Right lobe of liver (tissue), 6 donors: ENCODE measurements at regions not wholly inside any gene's neighbourhood (a gene's known extent, or its start where the extent isn't known, plus 50 kb on each side); places are given as distances from the start of the nearest gene placed in this dataset.

Experiments
- ATAC-seq, 4 donors: fragments of 200-7000 bp; cut with Tn5 transposase; one replicate each; pipeline ENCODE4 v1.9.1; 2020; ENCODE audit warnings: mild to moderate bottlenecking in 4 of 4, moderate library complexity in 4 of 4
- DNase-seq, 3 donors: peaks; one replicate each; pipeline ENCODE4 v3.0.0-alpha.2; 2020
- H3K27ac ChIP-seq, 3 donors: fragments of 200-600 bp; one replicate each; pipeline ENCODE4 v1.8.0; 2022
- H3K27me3 ChIP-seq, 2 donors: fragments of 200-600 bp; one replicate each; pipeline ENCODE4 v1.8.0; 2022
- H3K36me3 ChIP-seq, 4 donors: fragments of 200-600 bp; sonication (generic) in 1 of 4; one replicate each; pipeline versions ENCODE4 v1.5.1 to v1.8.0; 2017 to 2022; ENCODE audit warnings: control low read depth in 1 of 4
- H3K4me1 ChIP-seq, 4 donors: fragments of 200-600 bp; sonication (generic) in 1 of 4; one replicate each; pipeline versions ENCODE4 v1.5.1 to v1.8.0; 2017 to 2022; ENCODE audit warnings: control low read depth in 1 of 4
- H3K4me3 ChIP-seq, 3 donors: fragments of 200-600 bp; one replicate each; pipeline ENCODE4 v1.8.0; 2022
- H3K9me3 ChIP-seq, 4 donors: fragments of 200-600 bp; sonication (generic) in 1 of 4; one replicate each; pipeline versions ENCODE4 v1.5.1 to v1.8.0; 2017 to 2022; ENCODE audit warnings: control low read depth in 1 of 4
- POLR2A ChIP-seq: fragments of 450-650 bp; IDR thresholded peaks from one replicate; pipeline ENCODE4 v1.6.1; 2017; ENCODE audit warnings: antibody characterized with exemption, mild to moderate bottlenecking
- WGBS: methylation state at CpG from one replicate; pipeline ENCODE4 v1.1.6; 2018; ENCODE audit warnings: low coverage, low lambda C conversion rate; ENCODE audit not compliant: insufficient coverage; ENCODE audit errors: missing lambda C conversion rate; 5-methylcytosine and 5-hydroxymethylcytosine counted together
- intact Hi-C, 2 donors: fragments of 100-400 bp; cut with DNase I; formaldehyde crosslinking; loops; one replicate each; pipeline versions ENCODE4 v1.11.2 to v1.14.1; 2022
- TF ChIP-seq, protein P1 (sequence below), 4 donors: fragments of 200-600 bp in 3 of 4; fragments of 450-650 bp in 1 of 4; IDR thresholded peaks; one replicate each; pipeline versions ENCODE4 v1.5.1 to v1.8.0; 2016 to 2022; ENCODE audit warnings: antibody characterized with exemption in 4 of 4, mild to moderate bottlenecking in 2 of 4
- donor health status: DM: no; HTN: yes; CAD: no.
- donor health status: DM: no; HTN: no; CAD: no.
- donor health status: DM: no; HTN: no; CAD: no.
- donor health status: DM: no; HTN: yes; CAD: no.
- donor health status: DM: no; HTN: yes; CAD: no.

DNA sequence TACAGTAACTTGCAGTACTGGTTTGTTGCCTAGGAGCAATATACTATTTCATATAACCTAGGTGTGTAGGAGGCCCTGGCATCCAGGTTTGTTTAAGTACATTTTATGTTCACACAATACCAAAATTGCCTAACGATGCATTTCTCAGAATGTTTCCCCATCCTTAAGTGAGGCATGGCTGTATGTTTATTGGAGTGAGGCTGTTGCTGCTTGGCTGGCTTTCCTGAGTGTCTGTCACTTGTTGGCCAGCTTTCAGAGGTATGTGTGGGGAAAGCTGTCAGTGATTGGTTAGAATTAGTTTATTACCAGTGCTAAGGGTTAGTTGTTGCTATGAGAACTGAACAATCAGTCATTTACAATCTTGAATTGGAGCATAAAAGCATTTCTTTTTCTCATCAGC, 154.1 kb upstream of the CDH12 start:
- DNase-seq: no peak
- Histone ChIP-seq H3K27me3 (no peaks in the 10 kb centered on the region), H3K9me3 (no peaks in the 10 kb centered on the region), H3K4me1 (no peaks in the 10 kb centered on the region), H3K27ac (no peak overlapping the region), H3K36me3 (no peaks in the 10 kb centered on the region), H3K4me3 (no peak overlapping the region)
- intact Hi-C loops: no loop called here
- ATAC-seq: no peak
- TF ChIP-seq, protein P1, sequence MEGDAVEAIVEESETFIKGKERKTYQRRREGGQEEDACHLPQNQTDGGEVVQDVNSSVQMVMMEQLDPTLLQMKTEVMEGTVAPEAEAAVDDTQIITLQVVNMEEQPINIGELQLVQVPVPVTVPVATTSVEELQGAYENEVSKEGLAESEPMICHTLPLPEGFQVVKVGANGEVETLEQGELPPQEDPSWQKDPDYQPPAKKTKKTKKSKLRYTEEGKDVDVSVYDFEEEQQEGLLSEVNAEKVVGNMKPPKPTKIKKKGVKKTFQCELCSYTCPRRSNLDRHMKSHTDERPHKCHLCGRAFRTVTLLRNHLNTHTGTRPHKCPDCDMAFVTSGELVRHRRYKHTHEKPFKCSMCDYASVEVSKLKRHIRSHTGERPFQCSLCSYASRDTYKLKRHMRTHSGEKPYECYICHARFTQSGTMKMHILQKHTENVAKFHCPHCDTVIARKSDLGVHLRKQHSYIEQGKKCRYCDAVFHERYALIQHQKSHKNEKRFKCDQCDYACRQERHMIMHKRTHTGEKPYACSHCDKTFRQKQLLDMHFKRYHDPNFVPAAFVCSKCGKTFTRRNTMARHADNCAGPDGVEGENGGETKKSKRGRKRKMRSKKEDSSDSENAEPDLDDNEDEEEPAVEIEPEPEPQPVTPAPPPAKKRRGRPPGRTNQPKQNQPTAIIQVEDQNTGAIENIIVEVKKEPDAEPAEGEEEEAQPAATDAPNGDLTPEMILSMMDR (IDR thresholded peaks at IDR 0.05): no peak
- no peak for TF ChIP-seq POLR2A
- 63% methylated on average over 1 of the region's 1 CpG for WGBS

DNA sequence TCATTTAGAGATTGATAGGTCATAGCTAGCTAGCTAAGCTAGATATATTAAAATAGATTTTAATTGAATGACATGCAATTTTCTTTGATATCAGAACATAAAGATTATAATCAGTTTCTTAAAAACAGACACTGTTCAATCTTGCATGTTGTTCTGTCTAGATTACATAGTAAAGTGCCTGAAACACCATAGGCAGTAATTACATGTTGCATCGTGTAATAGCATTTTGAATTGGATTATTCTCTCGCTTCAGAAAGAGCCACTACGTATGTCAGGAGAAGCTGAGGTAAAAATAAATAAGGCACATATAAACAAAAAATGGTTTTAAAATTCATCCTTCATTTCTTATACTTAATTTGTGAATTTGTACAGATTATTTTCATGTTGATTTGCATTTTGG, 148.0 kb upstream of the CDH12 start:
- WGBS: 85% methylated on average over 3 of the region's 3 CpGs
- intact Hi-C loops: no loop called here

DNA sequence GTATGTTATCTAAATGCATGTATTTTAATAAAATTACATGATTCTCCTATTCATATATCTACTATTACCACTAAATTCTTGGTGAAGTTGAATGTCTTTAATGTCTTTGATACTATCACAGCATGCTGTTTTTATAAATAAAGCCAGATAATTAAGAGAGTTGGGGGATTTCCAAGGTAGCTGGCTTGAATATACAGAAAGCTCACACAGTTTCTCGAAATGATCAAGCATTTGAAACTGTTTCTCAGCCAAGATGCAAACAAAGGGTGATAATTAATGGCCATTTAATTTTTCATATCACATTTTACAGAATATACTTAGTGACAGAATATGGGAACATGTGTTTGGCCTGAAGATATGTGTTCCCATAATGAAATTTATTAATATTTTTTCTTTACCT, 145.6 kb upstream of the CDH12 start:
- TF ChIP-seq, protein P1 (IDR thresholded peaks at IDR 0.05): no peak
- no peak for TF ChIP-seq POLR2A

More for the DNA sequence above, 148.0 kb upstream of the CDH12 start:
- Histone ChIP-seq H3K9me3 (no peaks in the 10 kb centered on the region), H3K36me3 (no peaks in the 10 kb centered on the region), H3K4me3 (no peak overlapping the region), H3K27ac (no peak overlapping the region), H3K4me1 (no peaks in the 10 kb centered on the region), H3K27me3 (no peaks in the 10 kb centered on the region)
- TF ChIP-seq, protein P1 (IDR thresholded peaks at IDR 0.05): no peak
- no peak for TF ChIP-seq POLR2A
- no peak for ATAC-seq
- DNase-seq: no peak

DNA sequence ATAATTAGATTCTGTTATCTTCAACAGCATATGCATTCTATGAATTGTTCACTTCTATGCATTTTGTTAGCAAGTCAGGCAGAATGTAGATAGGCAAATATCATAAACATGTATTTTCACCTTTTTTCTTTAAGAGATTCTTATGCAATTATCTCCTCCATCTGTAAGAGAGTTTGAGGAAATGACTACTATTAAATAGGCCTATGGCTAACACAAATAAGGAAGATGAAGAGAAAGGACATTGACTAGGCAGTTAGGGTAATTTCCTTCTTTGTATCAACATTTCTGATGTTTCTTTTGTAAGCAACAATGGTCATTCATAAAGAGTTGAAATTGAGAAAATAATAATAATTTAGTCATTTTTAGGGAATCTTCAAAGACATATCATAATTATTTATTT, 145.2 kb upstream of the CDH12 start:
- H3K9me3 ChIP-seq: no peaks in the 10 kb centered on the region
- TF ChIP-seq, protein P1 (IDR thresholded peaks at IDR 0.05): no peak
- H3K4me3 ChIP-seq: no peak overlapping the region
- no peaks in the 10 kb centered on the region for H3K27me3 ChIP-seq
- no peak for DNase-seq
- H3K36me3 ChIP-seq: no peaks in the 10 kb centered on the region
- intact Hi-C loops: no loop called here
- no peak overlapping the region for H3K27ac ChIP-seq
- H3K4me1 ChIP-seq: no peaks in the 10 kb centered on the region
- no peak for ATAC-seq

More for the DNA sequence above, 145.6 kb upstream of the CDH12 start:
- DNase-seq (no peak), ATAC-seq (no peak)
- 55% methylated on average over 1 of the region's 1 CpG for WGBS
- no peak overlapping the region for H3K27ac ChIP-seq
- H3K4me1 ChIP-seq: no peaks in the 10 kb centered on the region
- intact Hi-C loops: no loop called here
- H3K9me3 ChIP-seq: no peaks in the 10 kb centered on the region
- H3K4me3 ChIP-seq: no peak overlapping the region
- no peaks in the 10 kb centered on the region for H3K27me3 ChIP-seq
- no peaks in the 10 kb centered on the region for H3K36me3 ChIP-seq

DNA sequence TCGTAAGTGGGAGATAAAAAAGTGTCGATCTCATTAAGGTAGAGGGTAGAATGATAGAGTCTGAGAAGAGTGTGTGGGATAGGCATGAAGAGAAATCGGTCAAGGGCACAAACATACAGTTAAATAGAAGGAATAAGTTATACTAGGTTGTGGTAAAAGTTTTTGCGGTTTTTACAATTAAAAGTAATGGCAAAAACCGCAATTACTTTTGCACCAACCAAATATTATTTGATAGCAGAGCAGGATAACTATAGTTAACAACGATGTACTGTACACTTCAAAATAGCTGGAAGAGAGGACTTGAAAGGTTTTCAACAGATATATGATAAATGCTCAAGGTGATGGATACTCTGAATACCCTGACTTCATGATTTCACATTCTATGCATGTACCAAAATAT, 135.8 kb upstream of the CDH12 start:
- WGBS: 80% methylated on average over 6 of the region's 6 CpGs
- no peaks in the 10 kb centered on the region for H3K4me1 ChIP-seq

More for the DNA sequence above, 135.8 kb upstream of the CDH12 start:
- Histone ChIP-seq H3K36me3 (no peaks in the 10 kb centered on the region), H3K9me3 (no peaks in the 10 kb centered on the region), H3K27me3 (no peaks in the 10 kb centered on the region), H3K4me3 (no peak overlapping the region), H3K27ac (no peak overlapping the region)
- TF ChIP-seq POLR2A: no peak
- TF ChIP-seq, protein P1 (IDR thresholded peaks at IDR 0.05): no peak
- no peak for DNase-seq
- no peak for ATAC-seq
- intact Hi-C loops: no loop called here
